ENCODE measurements at regions not wholly inside any gene's neighbourhood (a gene's known extent, or its start where the extent isn't known, plus 50 kb on each side); places are given as distances from the start of the nearest gene placed in this dataset.
"Not testable (repeated sequence)": the region's sequence is repeated elsewhere in the genome, so short reads cannot be mapped to it uniquely, and the experiment has no call there.

DNA sequence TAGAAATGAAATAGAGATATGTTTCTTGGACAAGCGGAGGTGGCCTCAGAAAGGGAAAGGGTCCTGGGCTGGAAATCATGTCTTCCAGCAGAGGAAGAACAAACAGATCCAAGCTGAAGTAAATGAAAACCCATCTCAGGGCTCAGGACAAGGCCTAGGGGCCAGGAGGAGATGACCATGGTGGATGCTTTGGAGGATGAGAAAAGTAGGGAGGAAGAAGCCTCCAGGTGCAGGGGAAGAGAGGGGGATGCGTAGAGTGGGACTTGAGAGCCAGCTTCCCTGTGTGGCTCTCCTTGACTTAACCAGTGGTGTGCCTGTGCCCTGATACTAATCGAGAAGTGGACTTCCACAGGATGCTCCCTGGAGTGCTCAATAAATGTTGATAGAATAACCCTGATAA is 203.2 kb downstream of the FAM43A start:
- no peak for DNase-seq (ENCODE audit: extremely low read depth, low read depth)
- TF ChIP-seq, protein P1, sequence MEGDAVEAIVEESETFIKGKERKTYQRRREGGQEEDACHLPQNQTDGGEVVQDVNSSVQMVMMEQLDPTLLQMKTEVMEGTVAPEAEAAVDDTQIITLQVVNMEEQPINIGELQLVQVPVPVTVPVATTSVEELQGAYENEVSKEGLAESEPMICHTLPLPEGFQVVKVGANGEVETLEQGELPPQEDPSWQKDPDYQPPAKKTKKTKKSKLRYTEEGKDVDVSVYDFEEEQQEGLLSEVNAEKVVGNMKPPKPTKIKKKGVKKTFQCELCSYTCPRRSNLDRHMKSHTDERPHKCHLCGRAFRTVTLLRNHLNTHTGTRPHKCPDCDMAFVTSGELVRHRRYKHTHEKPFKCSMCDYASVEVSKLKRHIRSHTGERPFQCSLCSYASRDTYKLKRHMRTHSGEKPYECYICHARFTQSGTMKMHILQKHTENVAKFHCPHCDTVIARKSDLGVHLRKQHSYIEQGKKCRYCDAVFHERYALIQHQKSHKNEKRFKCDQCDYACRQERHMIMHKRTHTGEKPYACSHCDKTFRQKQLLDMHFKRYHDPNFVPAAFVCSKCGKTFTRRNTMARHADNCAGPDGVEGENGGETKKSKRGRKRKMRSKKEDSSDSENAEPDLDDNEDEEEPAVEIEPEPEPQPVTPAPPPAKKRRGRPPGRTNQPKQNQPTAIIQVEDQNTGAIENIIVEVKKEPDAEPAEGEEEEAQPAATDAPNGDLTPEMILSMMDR (IDR thresholded peaks at IDR 0.05; ENCODE audit: low read depth, low read length), result no peak

GRCh38 chr3:194890091-194890490 is 204.4 kb downstream of the FAM43A start:
- no peak for DNase-seq (ENCODE audit: extremely low read depth, low read depth)
- TF ChIP-seq, protein P1 (IDR thresholded peaks at IDR 0.05; ENCODE audit: low read depth, low read length), result no peak

GRCh38 chr3:194893121-194893987 is 207.7 kb downstream of the FAM43A start:
- no peak for DNase-seq (ENCODE audit: extremely low read depth, low read depth)
- TF ChIP-seq, protein P1 (IDR thresholded peaks at IDR 0.05; ENCODE audit: low read depth, low read length), result no peak

- TF ChIP-seq, protein P1 (IDR thresholded peaks at IDR 0.05; ENCODE audit: low read depth, low read length), result no peak
- no peak for DNase-seq (ENCODE audit: extremely low read depth, low read depth)
Observed at GRCh38 chr3:194894538-194894937, 208.9 kb downstream of the FAM43A start.

DNA sequence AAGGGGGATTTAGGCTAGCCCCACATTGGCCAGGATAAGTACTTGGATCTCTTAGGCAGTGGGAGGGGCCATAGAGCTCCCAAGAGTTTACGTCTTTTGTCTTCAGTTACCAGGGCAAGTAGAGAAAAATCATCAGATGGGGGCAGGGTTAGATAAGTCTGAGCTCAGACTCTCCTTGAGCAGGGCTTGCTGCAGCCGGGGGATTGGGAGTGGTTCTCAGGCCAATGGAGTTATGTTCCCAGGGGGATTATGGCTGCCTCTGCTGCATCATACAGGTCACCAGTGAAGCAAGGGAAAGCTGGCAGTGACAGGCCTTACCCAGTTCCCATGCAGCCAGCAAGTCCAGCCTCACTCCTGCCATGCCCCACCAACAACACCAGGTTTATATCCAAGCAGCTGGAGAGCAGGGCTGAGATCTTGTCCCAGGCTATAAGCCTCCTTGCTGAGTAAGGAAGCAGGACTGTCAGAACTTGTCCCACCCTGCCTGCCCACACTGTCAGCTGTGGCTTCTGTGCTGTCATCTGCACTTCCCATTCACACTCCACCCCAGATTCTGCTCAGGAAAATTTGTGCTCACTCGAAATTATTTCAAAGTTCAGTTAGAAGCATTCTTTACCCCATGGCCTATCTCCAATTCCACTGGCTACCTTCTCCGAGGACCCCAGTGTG is 215.3 kb downstream of the FAM43A start:
- TF ChIP-seq, protein P1 (IDR thresholded peaks at IDR 0.05; ENCODE audit: low read depth, low read length), result no peak
- DNase-seq (ENCODE audit: extremely low read depth, low read depth), result no peak

- DNase-seq (ENCODE audit: extremely low read depth, low read depth), result not testable (repeated sequence)
Observed at GRCh38 chr3:194903447-194903846, 217.8 kb downstream of the FAM43A start.

DNA sequence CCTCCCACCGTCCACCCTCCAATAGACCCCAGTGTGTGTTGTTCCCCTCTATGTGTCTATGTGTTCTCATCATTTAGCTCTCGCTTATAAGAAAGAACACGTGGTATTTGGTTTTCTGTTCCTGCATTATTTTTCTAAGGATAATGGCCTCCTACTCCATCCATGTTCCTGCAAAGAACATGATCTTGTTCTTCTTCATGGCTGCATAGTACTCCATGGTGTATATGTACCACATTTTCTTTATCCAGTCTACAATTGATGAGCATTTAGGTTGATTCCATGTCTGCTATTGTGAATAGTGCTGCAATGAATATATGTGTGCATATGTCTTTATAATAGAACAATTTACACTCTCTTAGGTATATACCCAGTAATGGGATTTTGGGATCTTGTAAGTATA is 219.3 kb downstream of the FAM43A start:
- DNase-seq (ENCODE audit: extremely low read depth, low read depth), result not testable (repeated sequence)

DNA sequence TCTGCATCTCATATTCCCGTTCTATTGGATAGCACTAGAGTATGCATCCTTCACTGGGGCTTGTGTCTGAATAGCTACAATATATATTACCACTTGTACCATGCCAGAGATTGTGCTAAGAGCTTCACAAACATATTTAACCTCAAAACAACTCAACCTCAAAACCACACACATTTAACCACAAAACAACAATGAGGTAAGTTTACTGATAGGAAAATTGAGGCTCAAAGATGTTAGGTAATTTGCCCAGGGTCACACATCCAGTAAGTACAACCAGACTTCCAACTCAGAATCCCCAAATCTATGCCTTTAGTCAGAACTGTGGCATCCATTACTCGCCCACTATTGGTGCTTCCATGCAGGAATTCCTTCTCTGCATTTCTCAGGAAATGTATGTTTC is 220.0 kb downstream of the FAM43A start:
- DNase-seq (ENCODE audit: extremely low read depth, low read depth), result peak; percentile 38
- TF ChIP-seq, protein P1 (IDR thresholded peaks at IDR 0.05; ENCODE audit: low read depth, low read length), result no peak

Data from AG09319 (cell line).